NCI-H460 (cell line): ENCODE measurements at regions not wholly inside any gene's neighbourhood (a gene's known extent, or its start where the extent isn't known, plus 50 kb on each side); places are given as distances from the start of the nearest gene placed in this dataset.

Experiments used
- DNase-seq: peaks from one replicate; pipeline ENCODE4 v3.0.0-alpha.2; 2016; ENCODE audit warnings: low read depth; ENCODE audit errors: extremely low read depth

DNA sequence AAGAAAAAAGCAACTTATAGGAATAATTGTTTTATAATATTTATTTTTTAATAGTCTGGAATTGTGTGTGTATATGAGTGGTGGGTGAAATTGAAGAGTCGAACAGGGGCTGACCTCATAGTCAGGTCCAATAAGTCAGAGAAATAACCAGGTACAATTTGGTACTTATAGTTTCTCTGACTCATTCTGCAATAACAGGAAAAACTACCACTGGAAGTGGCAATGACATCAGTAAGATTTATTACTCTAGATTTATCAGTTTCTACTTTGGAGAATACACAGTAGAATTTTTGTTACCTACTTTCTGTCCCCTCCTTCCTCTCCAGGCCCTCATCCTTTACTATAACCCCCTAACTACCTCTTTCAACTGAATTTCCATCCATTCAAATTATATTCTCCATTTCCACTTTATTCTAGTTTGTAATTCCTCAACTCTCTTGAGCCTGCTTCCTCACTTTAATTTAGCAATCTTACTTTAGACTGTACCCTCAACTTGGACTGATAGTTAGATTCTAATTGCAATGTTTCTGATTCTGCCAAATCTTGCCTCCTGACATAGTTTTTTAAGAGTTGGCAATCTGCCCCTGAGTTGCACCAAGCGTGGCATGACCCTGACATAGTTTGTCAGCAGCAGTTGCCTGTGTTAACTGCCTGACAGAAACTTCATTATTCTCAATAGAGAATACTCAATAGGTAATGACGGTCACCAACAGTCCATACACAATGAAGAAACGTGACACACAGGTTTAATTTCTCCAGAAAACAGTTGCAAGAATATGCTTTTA lies 475.3 kb upstream of the RIOK2 start:
- no peak for DNase-seq

DNA sequence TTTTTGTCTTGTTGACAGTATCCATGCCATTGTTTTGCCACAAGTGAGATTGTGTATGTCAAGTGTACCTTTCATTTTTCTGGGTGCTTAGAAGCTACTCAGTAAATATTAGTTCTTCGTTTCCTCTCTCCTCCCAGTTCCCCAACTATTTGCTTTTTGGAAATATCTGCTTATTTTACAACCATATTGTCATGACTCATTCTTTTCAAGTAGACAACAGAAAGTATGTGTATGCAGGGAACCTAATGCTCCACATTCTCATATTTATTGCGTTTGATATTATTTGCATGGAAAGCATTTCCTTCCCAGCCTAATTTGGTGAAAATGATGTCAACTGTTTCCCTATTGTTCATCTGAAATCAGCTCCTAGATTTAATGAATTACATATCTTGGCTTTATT lies 483.7 kb upstream of the RIOK2 start:
- DNase-seq: no peak

DNA sequence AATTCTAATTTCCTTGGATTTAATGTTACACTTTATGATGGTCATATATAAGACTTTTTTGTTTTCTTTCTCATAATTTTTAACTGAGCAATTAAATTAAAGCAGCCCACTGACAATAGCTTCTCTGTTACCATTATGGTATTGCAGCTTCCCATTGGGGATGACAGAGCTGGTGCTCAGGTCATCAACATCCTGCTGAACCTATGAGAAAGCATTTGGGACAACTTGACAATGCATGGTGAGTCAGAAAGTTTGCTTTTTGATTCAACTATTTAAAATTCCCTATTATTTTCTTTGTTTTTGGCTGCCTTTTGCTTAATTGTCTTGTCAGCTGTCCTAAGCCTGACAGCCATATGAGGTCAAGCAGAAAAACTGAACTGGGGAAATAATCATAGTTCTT lies 487.4 kb upstream of the RIOK2 start:
- no peak for DNase-seq

DNA sequence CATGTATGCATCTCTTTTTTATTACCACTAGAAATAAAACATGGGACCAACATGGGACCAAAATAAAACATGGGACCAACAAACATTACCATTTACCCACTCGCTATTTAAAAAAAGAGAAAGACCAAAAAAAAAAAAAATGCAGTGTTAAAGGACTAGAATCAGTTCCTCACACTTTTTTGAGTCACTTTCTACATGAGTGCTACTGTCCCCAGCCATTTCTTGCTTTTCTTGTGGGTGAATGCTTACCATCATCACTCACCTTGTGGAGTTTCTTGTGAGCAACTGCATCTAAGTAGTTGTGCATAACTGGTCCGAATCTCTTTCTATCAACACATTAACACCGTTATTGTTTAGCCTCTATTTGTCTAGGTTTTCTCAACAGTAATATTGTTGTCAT lies 493.6 kb upstream of the RIOK2 start:
- DNase-seq: no peak

GRCh38 chr5:97694091-97694490 lies 511.0 kb upstream of the RIOK2 start:
- DNase-seq: no peak

DNA sequence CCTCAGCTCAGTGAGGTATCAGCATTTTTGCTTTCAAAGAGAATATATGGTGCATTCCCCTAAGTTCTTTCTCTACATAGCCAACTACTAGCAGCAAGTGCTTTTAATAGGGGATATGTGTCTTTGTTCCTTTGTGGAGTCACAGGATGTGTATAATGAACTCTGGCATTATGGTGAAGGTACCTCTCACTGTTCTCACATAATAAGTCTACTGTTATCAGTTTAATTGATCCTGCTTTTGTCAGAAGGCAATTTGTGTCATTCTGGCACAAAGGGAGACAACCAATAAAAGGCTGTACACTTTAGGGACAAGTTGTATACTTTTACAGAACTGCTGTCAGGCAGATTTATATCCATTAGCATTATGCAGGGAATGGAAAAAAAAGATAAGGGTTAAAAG lies 531.4 kb upstream of the RIOK2 start:
- no peak for DNase-seq

- no peak for DNase-seq
Measured at GRCh38 chr5:97726106-97726505, 543.1 kb upstream of the RIOK2 start.

GRCh38 chr5:97728920-97729319 lies 545.9 kb upstream of the RIOK2 start:
- no peak for DNase-seq

DNA sequence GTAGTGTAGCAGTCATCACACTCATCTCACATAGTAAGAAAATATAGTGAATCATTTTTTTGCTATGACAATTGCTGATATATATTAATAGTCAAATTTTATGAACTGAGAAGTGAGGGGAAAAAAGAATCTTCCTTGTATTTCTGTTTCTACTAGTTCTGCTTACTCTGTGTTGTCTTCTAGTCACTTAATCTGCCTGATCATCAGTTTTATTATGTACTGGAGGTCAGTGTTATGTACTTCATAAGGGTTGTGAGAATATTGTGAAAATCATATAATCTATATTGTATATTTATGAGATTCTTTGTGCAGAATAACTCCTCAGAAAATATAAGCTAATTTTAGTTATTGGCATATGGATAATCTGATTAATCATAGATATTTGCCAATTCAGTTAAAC lies 546.9 kb upstream of the RIOK2 start:
- no peak for DNase-seq

DNA sequence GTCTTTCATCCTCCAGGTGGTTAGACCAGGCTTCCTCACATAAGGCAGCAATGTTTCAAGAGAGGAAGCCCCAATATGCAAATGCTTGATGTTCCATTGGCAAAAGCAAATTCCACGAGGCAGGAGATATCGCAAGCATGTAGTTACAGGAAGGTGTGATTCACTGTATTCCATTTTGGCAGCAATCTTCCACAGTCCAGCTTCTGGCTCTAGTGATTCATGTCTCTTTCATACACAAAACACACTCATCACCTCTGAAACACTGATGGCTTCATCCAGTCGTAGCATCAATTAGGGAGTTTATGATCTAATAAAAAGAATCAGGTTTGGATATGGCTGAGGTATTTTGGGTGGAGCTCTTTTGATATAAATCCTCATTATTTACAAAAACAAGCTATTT lies 552.2 kb upstream of the RIOK2 start:
- no peak for DNase-seq

DNA sequence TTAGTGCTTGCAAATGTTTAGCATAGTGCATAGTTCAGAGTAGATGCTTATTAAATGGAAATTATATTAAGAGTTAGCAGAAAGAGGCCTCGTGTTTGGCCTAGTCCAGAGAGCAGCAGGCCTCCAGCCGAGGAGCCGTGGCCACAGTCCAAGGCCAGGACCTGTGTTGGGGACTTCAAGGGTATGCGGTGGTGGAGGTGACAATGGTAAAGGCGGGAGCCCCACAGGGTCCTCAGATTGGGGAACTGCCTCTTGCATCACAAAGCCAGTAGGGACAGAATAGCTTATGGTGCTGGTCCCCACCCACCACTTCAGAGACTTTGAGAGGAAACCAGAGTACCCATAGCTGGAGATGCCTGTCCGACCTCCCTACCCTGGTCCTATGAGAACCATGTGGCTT lies 554.6 kb upstream of the RIOK2 start:
- no peak for DNase-seq

DNA sequence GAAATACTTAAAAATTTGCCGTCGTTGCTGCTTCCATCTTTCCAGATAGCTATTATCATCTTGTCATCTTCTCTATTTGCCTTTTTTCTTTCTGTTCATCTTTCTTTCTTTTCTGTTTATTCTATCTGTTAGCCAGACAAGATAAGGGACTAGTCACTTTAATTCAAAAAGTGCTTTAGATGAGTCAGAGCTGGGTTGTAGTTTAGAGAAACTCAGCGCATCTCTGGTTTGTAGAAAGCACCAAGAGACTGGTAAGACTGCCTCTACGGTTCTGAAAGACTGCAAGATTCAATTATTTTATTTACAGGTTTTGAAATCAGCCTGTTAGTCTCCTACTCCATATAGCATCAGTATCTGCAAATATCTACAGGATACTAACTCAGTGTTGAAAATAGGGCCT lies 562.8 kb upstream of the RIOK2 start:
- DNase-seq: no peak

- no peak for DNase-seq
Measured at GRCh38 chr5:97750576-97750975, 567.5 kb upstream of the RIOK2 start.

GRCh38 chr5:97751540-97751939 lies 568.5 kb upstream of the RIOK2 start:
- DNase-seq: no peak

DNA sequence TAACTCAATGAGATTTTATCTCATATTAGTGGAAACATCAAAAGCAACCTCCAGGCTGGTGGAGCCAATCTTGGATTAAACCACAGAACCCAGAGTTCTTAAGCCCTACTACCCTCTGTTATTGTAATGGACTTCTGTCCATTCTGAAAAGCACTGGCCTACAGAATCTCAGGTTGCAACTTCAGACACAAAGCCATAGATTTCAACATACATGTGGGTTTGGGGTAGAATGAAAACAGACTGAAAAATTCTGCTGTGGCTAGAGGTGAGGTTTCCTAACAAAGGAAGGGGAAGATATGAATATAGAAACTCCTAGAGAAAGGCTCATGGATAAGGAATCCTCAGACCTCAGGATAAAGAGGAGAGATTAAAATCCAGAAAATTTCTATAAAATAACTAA lies 569.8 kb upstream of the RIOK2 start:
- no peak for DNase-seq

GRCh38 chr5:97762483-97762882 lies 579.4 kb upstream of the RIOK2 start:
- no peak for DNase-seq

DNA sequence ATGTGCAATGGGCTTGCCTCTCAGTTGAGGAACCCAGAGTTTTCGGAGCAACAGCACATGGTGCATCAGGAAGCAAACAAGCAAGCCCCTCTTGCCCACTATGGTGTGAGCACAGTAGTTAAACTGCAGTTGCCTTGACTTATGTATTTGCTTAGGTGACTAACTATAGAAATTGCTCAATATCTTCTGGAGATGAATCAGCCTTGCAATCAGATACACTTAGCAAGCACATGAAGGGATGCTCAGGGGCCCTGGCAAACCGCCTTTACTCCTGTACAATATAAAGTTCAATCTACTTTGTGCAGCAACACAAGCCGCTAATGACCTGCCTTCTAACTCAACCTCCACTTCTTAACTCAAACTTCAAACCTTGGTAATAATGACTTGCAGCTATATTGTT lies 581.7 kb upstream of the RIOK2 start:
- peak; percentile 19 for DNase-seq

DNA sequence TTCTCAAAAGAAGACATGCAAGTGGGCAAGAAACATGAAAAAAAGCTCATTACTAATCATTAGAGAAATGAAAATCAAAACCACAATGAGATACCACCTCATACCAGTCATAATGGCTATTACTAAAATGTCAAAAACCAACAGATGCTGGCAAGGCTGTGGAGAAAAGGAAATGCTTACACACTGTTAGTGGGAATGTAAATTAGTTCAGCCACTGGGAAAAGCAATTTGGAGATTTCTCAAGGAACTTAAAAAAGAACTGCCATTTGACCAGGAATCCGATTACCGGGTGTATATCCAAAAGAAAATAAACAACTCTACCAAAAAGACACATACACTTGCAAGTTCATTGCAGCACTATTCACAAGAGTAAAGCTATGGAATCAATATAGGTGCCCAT lies 595.4 kb upstream of the RIOK2 start:
- DNase-seq: no peak

GRCh38 chr5:97788369-97788768 lies 605.3 kb upstream of the RIOK2 start:
- no peak for DNase-seq

DNA sequence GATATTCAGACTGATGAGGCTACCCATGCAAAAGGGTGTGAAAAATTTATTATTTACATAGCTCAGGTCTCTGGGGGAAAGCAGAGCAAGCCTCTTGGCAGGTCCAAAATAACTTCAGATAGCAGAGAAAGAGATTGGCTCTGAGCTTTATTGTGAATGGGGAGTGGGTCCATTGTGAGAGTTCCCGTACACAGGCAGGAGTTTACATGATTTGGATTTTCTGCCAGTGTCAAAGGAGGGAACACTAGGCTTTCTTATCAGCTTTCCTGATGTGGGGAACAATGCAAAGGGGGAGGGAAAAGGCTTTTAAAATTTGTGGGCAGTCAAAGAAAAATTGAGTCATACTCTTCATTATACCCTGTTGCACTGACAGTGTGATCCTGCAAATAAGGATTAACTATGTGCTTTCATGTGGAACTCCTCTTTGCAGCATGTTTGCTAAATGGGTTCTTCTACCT lies 615.0 kb upstream of the RIOK2 start:
- no peak for DNase-seq

- DNase-seq: no peak
Measured at GRCh38 chr5:97801461-97801860, 618.4 kb upstream of the RIOK2 start.

DNA sequence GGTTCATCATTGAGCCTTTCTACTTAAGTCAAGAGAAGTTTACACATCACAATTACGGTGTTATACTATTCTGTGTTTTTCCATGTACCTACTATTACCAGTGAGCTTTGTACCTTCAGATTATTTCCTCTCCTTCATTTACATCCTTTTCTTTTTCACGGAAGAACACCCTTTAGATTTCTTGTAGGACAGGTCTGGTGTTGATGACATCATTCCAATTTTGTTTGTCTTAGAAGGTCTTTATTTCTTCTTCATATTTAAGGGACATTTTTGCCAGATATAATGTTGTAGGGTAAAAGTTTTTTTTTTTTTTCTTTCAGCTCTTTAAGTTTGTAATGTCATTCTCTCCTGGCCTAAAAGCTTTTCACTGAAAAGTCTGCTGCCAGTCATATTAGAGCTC lies 637.1 kb upstream of the RIOK2 start:
- no peak for DNase-seq

GRCh38 chr5:97832645-97833296 lies 649.7 kb upstream of the RIOK2 start:
- DNase-seq: no peak
